ENCODE measurements at regions not wholly inside any gene's neighbourhood (a gene's known extent, or its start where the extent isn't known, plus 50 kb on each side); places are given as distances from the start of the nearest gene placed in this dataset.

DNA sequence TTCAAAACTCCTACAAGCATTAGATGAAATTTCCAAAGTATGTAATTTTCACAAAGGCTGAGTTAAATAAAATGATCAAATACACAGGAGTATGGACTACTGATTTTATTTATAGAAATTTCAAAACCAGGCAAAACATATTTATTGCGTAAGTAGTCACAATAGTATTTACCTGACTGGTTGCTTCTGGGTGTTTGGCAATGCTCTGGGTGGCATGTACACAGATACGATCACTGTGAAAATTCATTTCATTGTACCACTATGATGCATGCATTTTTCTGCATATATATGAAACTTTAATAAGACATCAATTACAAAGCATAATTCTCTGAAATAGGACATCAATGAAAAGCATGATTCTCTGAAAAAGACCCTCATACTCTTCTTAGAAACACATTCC is 384.2 kb downstream of the TLL1 start:
- TF ChIP-seq CTCF (IDR thresholded peaks at IDR 0.05 in 4 of 5, conservative IDR thresholded peaks at IDR 0.05 in 1 of 5) = no peak
- no peak for TF ChIP-seq POLR2A (IDR thresholded peaks at IDR 0.05)
